ENCODE measurements at regions not wholly inside any gene's neighbourhood (a gene's known extent, or its start where the extent isn't known, plus 50 kb on each side); places are given as distances from the start of the nearest gene placed in this dataset.

- TF ChIP-seq CTCF (conservative IDR thresholded peaks at IDR 0.05; ENCODE audit: low read depth, low read length) (no peak), EZH2 (IDR thresholded peaks at IDR 0.05; ENCODE audit: borderline replicate concordance, low read depth, low read length, poor library complexity, severe bottlenecking) (no peak)
Observed at GRCh38 chr14:46378248-46378647, 273.3 kb downstream of the RPL10L start.

Measured in A673 (cell line).